ENCODE measurements at regions not wholly inside any gene's neighbourhood (a gene's known extent, or its start where the extent isn't known, plus 50 kb on each side); places are given as distances from the start of the nearest gene placed in this dataset.

GRCh38 chr1:177487481-177487880, 316.7 kb downstream of the BRINP2 start:
- no peak for DNase-seq (ENCODE audit: low read depth)

DNA sequence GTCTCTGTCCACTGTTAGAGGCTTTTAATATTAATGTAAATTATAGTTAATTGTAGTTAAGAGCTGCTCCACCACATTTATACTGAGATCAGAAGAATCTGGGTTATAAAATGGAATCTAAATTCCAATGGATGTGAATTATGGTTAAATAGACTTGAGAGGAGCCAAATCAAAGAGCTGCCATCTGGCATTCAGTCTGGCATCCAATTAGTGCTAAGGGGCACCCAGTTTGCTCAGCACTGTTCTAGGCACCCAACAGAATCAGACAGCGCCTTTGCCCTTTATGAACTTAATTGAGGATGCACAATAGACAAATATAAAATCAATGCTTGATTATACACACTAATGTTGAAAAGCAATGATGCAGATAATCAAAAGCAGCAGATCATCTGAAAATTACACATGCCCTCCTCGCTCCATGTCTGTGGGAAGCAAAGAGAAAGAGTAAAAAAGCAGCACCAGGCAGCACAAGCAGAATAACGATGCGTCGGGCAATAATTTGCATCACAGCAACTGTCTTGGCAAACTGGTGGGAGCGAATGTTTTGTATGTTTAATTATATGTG, 310.1 kb downstream of the BRINP2 start:
- no peak for DNase-seq (ENCODE audit: low read depth)

GRCh38 chr1:177479600-177479999, 308.8 kb downstream of the BRINP2 start:
- no peak for DNase-seq (ENCODE audit: low read depth)

- no peak for DNase-seq (ENCODE audit: low read depth)
Observed at GRCh38 chr1:177476676-177477075, 305.9 kb downstream of the BRINP2 start.

DNA sequence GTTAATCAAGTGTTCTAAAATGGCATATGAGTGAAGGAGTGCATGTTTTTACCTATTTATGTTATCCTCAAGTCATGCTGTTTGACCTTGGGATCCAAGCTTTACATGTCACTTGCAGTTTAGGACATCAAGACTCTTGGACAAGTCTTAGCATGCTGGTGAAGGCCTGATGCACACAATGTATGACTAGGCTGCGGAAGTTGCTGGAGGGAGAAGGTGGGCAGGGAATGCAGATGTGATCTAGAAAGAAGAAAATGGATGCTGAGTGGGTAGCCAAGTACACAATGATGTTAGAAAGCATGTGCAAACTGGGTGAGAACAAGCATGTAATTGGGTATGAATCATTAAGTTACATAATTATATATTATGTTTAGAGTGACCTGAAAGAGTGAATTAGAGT, 301.8 kb downstream of the BRINP2 start:
- DNase-seq (ENCODE audit: low read depth): no peak

DNA sequence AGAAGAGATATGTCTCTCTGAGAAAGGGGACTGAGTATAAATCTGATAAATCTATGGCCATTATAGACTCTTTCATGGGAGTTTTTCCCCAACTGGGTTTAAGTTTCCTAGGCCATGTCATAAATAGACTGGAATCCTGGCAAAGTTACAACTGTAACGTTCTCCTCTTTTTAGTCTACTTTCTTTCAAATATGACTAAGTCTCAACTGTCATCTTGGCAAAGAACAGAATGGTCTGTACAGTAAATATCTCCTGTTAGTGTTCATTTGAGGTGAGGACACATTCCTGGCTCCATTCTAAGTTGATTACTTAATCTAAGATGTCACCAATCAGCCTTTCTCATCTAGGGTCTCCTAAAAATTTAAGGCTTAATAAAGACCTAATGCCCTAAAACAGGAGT, 300.5 kb downstream of the BRINP2 start:
- no peak for DNase-seq (ENCODE audit: low read depth)

GRCh38 chr1:177469519-177469918, 298.8 kb downstream of the BRINP2 start:
- DNase-seq (ENCODE audit: low read depth): no peak

DNA sequence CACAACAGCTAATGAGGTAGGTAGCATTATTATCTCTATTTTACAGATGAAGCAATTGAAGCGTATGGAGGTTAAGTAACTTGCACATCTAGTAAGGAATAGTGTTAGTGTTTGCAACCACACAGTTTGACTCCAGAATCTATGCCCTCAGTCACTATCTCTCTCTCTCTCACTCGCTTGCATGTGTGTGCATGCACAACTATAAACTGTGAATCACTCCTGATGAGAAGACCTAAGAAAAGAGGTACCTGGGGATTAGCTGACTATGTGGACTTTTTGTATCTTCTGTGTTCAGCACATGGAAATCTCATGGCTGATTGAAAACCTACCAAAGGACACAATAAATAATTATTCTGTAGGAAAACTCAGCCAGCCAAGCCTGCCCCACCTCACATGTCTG, 295.5 kb downstream of the BRINP2 start:
- DNase-seq (ENCODE audit: low read depth): no peak

- no peak for DNase-seq (ENCODE audit: low read depth)
Observed at GRCh38 chr1:177464686-177465085, 293.9 kb downstream of the BRINP2 start.

DNA sequence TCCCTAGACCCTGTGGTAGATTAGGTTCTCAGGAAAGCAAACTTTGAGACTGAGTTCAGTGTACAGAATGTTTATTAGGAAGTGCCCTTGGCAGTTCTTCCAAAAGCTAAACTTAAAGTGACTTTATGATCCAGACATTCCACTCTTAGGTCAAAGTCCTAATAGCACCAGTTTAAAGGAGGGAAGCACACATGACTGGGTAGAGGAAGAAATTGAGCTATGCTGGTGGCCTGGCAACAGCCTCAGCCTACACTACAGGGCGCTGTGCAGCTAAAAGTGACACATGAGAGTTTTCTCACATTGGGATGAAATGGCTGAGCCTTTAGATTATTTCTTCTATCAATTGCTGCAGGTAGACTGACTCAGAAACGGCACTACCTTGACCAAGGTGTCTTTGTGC, 280.4 kb downstream of the BRINP2 start:
- no peak for DNase-seq (ENCODE audit: low read depth)

GRCh38 chr1:177448652-177449357, 278.0 kb downstream of the BRINP2 start:
- DNase-seq (ENCODE audit: low read depth): no peak

DNA sequence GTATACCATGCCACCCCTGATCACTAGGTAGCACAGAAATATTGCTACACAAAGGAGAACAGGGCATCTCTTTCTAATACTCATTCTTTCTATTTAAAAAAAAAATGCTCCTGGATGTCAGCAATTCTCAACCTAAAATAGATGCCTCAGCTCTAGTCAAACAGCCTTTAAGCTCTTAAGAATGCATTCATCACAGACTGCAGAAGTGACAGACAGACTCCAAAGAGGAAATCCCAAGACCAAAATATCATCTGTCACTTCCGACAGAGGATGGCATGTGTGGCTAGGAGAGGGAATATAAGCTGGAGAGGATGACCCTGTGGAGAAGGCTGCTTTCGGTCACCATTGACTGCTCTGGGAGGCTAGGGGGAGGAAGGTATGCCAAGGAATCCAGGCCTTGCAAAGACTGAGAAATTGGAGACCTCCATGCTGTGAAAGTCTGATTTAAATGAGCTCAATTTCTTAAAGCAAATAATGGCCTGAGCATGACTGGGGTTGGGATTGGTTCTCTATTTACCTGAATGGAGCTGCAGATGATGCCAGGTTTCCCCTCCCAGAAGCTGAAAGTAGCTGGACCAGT, 277.4 kb downstream of the BRINP2 start:
- no peak for DNase-seq (ENCODE audit: low read depth)

DNA sequence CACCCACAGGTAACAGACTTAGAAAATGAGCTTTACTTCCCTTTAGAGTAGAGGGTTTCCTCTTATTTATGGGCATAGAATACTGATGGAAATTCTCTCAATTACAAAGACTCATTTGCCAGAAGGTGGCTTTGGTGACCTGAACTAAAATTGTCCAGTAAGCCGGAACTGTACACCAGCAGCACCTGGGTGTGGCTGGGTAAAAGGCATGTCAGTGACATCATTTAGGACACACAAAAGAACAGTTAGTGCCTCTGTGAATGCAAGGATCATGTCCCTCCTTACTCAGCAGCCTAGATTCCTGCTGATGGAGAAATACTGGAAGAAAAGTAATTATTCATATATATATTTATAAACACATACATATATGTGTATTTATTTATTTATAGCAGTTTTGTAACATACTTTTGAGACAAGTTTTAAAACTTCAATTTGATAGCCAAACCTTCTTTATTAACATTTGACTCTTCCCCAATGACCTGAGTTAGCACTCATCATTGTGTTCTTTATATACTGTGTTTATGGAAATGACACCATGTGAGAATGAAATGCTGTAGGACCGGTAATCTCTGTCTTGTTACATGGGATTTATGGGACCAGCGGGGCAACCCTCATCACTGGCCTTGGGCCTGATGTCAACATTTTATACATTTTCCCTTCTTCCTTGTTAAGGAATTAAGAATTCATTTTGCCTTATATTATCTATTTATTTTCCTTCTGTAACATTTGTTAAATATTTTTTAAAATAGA, 274.4 kb downstream of the BRINP2 start:
- DNase-seq (ENCODE audit: low read depth): no peak

- DNase-seq (ENCODE audit: low read depth): no peak
Observed at GRCh38 chr1:177443003-177443402, 272.2 kb downstream of the BRINP2 start.

GRCh38 chr1:177442584-177442983, 271.8 kb downstream of the BRINP2 start:
- DNase-seq (ENCODE audit: low read depth): no peak

DNA sequence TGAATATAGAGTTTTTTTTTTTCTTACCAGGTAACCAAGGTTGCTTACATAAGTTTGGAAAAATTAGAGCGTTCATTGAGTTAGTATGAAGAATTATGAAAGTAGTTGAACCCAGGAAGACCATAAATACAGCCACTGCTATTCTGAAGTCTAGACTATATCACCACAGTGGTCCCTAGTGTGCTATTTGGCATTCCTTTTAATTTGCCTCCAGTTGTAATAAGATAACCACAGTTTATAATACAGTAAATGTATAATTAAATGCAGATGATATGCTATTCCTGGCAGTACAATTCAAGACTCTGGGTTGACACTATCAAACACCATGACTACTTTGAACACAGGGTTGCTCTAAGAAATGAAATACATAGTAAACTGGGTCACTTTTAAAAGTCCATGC, 270.5 kb downstream of the BRINP2 start:
- DNase-seq (ENCODE audit: low read depth): no peak

DNA sequence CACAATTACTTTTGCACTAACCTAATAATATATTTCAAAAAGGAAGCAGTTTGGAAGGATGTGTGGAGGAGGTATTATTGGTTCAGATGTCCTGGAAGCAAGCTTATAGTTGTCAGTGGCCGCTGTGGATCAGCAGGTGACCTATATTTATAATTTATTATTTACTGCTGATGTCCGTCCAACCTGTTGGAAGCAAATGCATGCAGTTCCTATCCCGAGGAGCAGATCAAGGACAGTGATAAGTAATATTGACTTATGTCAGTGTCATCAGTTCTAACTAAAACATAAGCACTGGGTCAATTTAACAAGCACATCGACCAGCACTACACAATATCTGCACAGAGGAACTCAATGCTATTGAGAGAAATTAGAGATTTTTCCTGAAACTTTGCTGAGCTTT, 270.1 kb downstream of the BRINP2 start:
- no peak for DNase-seq (ENCODE audit: low read depth)

GRCh38 chr1:177439301-177439700, 268.5 kb downstream of the BRINP2 start:
- no peak for DNase-seq (ENCODE audit: low read depth)

GRCh38 chr1:177435364-177435763, 264.6 kb downstream of the BRINP2 start:
- no peak for DNase-seq (ENCODE audit: low read depth)

- no peak for DNase-seq (ENCODE audit: low read depth)
Observed at GRCh38 chr1:177432897-177433296, 262.1 kb downstream of the BRINP2 start.

DNA sequence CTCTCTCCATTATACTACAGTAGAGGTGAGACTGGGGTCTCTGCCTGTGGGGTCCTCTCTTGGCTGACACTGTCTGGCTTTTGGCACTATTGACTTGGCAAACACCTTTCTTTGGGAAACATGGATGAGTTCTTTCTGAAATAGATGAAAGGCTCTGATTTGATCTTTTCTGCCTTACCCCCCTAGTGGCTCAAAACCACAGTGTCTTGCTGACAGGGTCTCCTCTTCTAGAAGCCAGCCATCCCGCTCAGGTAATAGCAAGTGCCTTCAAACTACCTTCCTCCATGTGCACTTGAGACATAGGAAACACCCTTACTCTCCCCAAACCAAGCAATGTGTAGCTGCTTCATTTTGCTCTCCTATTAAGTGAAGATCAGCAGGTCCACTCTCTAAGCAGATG, 260.4 kb downstream of the BRINP2 start:
- no peak for DNase-seq (ENCODE audit: low read depth)

DNA sequence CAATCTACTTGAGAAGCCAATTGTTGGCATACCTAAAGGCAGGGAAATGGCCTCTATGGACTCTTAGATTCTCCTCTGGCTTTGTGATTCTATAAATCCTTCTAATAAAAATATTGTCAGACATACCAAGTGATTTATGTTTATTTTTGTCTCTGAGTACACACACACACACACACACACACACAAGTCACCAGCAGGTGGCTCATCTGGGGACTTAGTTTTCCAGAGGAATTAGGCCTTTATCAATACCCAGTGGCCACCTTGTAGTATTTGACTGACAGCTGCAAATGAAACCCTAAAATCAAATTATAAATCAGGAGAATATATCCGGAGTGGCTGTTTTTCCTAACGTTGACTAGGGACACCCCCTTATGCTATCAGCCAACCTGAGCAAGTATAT, 258.5 kb downstream of the BRINP2 start:
- DNase-seq (ENCODE audit: low read depth): no peak

DNA sequence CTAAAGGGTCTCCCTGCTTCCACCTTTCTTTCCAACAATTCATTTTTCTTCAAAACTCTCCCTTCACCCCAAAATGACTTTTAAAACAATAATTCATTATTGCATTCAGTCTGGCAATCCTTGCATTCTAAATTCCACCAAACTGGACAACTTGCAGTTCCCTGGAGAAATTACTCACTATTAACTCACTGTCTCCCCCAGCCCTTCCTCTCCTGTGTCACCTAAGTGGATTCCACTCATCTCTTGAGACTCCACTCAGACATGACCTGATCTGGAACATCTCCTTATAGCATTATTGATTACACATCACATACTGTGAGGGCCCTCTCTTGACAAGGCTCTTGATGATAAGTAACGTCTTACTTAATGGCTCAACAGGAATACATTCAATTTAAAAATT, 257.1 kb downstream of the BRINP2 start:
- no peak for DNase-seq (ENCODE audit: low read depth)

Data from forelimb muscle (tissue), 1 donor.